Kasumi-1 (cell line): ENCODE measurements at regions not wholly inside any gene's neighbourhood (a gene's known extent, or its start where the extent isn't known, plus 50 kb on each side); places are given as distances from the start of the nearest gene placed in this dataset.
"Not testable (repeated sequence)": the region's sequence is repeated elsewhere in the genome, so short reads cannot be mapped to it uniquely, and the experiment has no call there.

Experiments
- DNase-seq, 2 experiments: peaks; one replicate each; lab custom pipeline; 2025; lab: John Stamatoyannopoulos, UW

DNA sequence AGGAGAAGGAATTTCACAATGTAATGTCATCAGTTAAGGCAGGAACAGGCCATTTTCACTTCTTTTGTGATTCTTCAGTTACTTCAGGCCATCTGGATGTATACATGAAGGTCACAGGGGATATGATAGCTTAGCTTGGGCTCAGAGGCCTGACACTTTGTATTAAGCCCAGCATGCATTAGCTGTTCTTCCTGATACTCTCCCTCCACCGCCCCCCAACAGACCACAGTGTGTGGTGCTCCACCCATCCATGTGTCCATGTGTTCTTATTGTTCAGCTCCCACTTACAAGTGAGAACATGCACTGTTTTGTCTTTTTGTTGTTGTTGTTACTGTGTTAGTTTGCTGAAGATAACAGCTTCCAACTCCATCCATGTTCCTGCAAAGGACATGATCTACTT lies 1453.4 kb downstream of the FAM181B start:
- DNase-seq: not testable (repeated sequence)

GRCh38 chr11:81278991-81279390 lies 1454.7 kb downstream of the FAM181B start:
- DNase-seq: no peak

- no peak for DNase-seq
Observed at GRCh38 chr11:81270686-81271085, 1463.0 kb downstream of the FAM181B start.

- no peak for DNase-seq
Observed at GRCh38 chr11:81267246-81267645, 1466.4 kb downstream of the FAM181B start.

GRCh38 chr11:81259471-81259870 lies 1474.2 kb downstream of the FAM181B start:
- no peak for DNase-seq

DNA sequence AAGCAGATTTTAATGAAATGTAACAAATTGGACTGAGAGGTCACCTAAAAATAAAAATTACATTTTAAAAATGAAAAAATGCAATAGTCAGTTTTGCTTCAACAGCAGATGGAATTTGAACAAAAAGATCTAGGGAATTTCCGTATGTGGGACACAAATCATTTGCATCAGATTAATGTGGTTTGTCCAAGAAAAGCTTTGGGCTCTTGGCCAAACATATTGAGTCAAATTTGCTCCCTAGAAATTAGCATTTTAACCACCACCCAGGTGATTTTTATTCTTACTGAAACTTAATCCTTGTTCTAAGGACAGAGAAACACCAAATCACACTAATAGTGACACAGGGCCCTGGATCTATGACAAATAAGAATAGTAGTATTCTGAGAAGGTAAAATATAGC lies 1477.8 kb downstream of the FAM181B start:
- no peak for DNase-seq

- DNase-seq: no peak
Observed at GRCh38 chr11:81253244-81253643, 1480.4 kb downstream of the FAM181B start.

- DNase-seq: no peak
Observed at GRCh38 chr11:81246941-81247340, 1486.7 kb downstream of the FAM181B start.

DNA sequence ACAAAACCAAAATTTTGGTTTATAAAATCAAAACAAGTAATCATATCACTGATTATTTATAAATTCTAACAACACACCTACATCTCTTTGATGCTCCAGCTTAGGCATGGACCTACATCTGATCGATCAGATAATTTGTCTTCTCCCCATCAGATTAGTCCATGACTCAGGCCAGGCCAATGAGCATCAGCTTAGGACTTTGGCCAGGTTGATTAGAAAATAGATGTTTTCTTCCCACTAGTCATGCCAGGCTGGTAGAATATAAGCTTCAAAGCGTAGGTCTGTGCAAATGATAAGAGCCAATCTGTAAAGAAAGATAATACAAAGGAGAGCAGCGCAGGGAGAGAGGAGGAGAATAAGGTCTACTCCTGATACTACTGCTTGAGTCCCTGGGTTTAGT lies 1487.9 kb downstream of the FAM181B start:
- no peak for DNase-seq

DNA sequence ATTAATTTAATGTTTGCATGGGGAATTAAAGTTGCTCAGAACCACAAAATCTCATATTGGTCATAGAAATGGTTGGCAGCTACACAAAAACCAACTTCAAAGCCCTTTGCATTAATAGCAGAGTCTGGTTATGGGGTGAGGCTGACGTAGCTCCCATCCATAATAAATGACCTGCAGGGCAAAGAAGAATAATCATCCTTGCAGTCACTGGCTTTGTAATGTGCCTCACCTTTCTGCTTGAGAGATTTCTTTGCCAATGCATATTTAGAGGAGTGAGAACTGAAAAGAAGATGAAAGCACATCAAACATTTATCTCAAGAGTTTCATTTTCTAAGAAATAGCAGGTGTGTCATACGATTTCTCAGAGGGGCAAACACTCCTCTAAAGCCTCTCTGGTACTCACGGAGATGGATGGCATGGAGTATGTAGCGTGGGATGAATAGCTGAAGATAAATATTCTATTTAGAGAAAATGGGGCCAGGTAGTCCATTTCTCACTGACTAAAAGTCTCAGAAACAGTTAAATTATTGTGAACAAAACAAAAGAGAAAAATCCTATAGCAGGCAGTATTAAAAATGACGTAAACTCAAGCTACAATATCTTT lies 1491.9 kb downstream of the FAM181B start:
- DNase-seq: no peak

- DNase-seq: peak; percentile 70 to 81
Observed at GRCh38 chr11:81237139-81237538, 1496.5 kb downstream of the FAM181B start.

DNA sequence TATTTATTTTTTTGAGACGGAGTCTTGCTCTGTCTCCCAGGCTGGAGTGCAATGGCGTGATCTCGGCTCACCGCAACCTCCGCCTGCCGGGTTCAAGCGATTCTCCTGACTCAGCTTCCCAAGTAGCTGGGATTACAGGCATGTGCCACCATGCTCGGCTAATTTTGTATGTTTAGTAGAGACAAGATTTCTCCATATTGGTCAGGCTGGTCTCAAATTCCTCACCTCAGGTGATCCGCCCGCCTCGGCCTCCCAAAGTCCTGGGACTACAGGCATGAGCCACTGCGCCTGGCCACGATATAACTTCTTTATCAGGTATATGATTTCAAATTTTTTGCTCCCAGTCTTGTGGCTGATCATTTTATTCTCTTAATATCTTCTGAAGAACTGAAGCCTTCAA lies 1506.3 kb downstream of the FAM181B start:
- not testable (repeated sequence) for DNase-seq

GRCh38 chr11:81224396-81224795 lies 1509.3 kb downstream of the FAM181B start:
- no peak for DNase-seq

- no peak for DNase-seq
Observed at GRCh38 chr11:81222491-81222890, 1511.2 kb downstream of the FAM181B start.

DNA sequence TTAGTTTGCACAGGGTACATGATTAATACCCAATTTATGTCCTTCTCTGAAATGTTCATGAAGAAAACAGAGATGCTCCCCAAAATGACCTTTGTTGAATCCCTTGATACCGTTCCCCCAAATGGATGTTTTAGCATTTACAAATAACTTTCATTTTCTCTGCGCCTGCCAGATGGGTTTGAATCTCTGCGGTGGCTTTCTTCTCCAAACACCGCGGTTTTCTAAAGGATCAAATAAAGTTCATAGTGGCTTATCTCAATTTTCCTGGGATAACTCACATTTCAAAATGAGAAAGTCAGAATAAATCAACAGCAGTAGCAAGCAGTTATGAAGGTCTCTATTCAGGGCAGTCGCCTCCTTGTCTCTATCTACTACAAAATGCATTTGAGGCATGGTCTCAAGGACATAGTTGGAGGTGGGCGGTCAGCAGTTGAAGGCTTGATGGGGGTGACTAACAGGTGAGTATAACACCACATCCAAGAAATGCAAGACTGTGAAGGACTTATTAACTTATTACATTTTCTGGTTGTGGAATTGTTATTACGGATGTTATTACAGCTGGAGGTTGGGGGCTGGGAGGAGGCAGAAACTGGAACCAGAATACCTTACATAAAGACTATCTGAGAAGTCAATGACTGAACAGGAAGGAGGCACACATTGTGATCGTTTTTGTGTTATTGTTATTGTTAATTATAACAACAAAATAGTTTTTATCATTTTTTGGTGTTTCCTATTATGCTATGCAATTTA lies 1513.3 kb downstream of the FAM181B start:
- DNase-seq: no peak

DNA sequence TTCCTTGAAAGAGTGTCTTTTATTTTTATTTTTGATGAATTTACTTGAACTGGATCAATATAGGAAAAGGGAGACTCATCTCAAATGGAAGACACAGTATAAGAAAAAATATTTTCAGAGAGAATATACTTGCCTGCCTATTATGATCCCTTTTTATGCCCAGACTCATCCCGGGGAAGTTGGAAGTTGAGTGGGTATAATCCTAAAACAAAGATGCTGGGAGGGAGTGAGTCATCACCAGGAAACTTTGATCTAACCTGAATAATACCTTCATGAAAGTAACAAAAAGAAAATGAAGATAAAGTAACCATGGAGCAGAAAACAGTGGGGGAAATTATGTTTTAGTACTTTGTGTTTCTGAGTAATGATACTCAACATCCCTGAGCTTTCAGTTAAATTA lies 1514.0 kb downstream of the FAM181B start:
- DNase-seq: no peak

DNA sequence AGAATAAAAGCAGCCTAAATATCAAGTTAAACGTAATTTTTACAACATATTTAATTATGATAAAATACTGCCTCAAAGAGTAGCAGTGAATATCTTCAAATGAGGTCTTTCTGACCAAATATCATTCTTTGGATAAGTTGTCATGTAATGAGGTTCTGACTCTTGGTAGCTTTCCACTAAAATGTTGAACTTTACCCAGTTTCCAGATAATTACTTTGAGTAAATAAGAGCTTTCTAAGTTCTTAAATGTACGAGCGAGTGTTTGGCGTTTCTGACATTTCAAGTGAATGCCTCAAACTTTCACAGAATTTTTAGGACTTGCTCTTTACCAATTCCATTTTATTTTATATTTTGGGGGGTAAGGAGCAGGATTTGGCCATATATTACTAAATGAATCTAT lies 1515.2 kb downstream of the FAM181B start:
- no peak for DNase-seq

GRCh38 chr11:81211050-81211449 lies 1522.6 kb downstream of the FAM181B start:
- DNase-seq: no peak

- no peak for DNase-seq
Observed at GRCh38 chr11:81207421-81208054, 1526.1 kb downstream of the FAM181B start.

GRCh38 chr11:81203876-81204275 lies 1529.8 kb downstream of the FAM181B start:
- DNase-seq: no peak

- DNase-seq: no peak
Observed at GRCh38 chr11:81197396-81197795, 1536.3 kb downstream of the FAM181B start.

GRCh38 chr11:81192516-81192915 lies 1541.1 kb downstream of the FAM181B start:
- no peak for DNase-seq

- no peak for DNase-seq
Observed at GRCh38 chr11:81190546-81190945, 1543.1 kb downstream of the FAM181B start.
